Pancreas (tissue), 10 donors: ENCODE measurements at regions not wholly inside any gene's neighbourhood (a gene's known extent, or its start where the extent isn't known, plus 50 kb on each side); places are given as distances from the start of the nearest gene placed in this dataset.

ENCODE experiments used
- ATAC-seq, 4 donors: fragments of 200-7000 bp; cut with Tn5 transposase; one replicate each; pipeline versions ENCODE4 v1.8.0 to v1.9.1; 2020; ENCODE audit warnings: mild to moderate bottlenecking in 4 of 4, moderate library complexity in 4 of 4
- DNase-seq, 6 donors: peaks; one replicate each; pipeline ENCODE4 v3.0.0-alpha.2; 2020
- FAIRE-seq: peaks from 2 replicates; lab custom pipeline; 2012; peaks lifted over from hg19 to GRCh38; lab: Jason Lieb, UNC
- H3K27ac ChIP-seq, 4 donors: fragments of 200-600 bp; sonication (generic); 1 replicate in 3 of 4; 2 replicates in 1 of 4; pipeline versions ENCODE4 v1.5.0 to v1.8.0; 2020
- H3K27me3 ChIP-seq, 4 donors: fragments of 200-600 bp; one replicate each; pipeline ENCODE4 v1.8.0; 2021
- H3K36me3 ChIP-seq, 3 donors: fragments of 200-600 bp; sonication (generic) in 1 of 3; one replicate each; pipeline versions ENCODE4 v1.5.0 to v1.8.0; 2020 to 2021
- H3K4me1 ChIP-seq, 3 donors: fragments of 200-600 bp; one replicate each; pipeline ENCODE4 v1.8.0; 2021
- H3K4me3 ChIP-seq, 4 donors: fragments of 200-600 bp; sonication (generic) in 2 of 4; one replicate each; pipeline versions ENCODE4 v1.5.0 to v1.8.0; 2020 to 2021
- H3K9me3 ChIP-seq, 4 donors: fragments of 200-600 bp; one replicate each; pipeline ENCODE4 v1.8.0; 2021
- CTCF ChIP-seq, 4 donors: fragments of 200-600 bp; sonication (generic) in 3 of 4; IDR thresholded peaks; one replicate each; pipeline versions ENCODE4 v1.5.0 to v1.8.0; 2021; ENCODE audit warnings: antibody characterized with exemption in 4 of 4
- whole genome bisulfite sequencing, 2 donors: extraction: QIAGEN DNeasy Blood & Tissue Kit; methylation state at CpG; one replicate each; pipeline ENCODE4 v1.1.7; 2013; 5-methylcytosine and 5-hydroxymethylcytosine counted together
- intact Hi-C, 3 donors: fragments of 100-400 bp; cut with DNase I; formaldehyde crosslinking; loops; one replicate each; pipeline versions ENCODE4 v1.11.1 to v1.14.2; 2022
- donor health status: healthy with polysubstance abuse.
- donor health status: DM: no; HTN: no; CAD: no; lungs with moderate emphysema.
- donor health status: DM: no; HTN: no; CAD: no.
- donor health status: control.
- donor health status: control.
- donor health status: Bipolar disorder and iron deficiency.
- donor health status: DM: yes; HTN: yes; CAD: no.
- donor health status: DM: no; HTN: no; CAD: no.
- donor health status: DM: no; HTN: no; CAD: no.
- donor health status: DM: yes; HTN: yes; CAD: no.

DNA sequence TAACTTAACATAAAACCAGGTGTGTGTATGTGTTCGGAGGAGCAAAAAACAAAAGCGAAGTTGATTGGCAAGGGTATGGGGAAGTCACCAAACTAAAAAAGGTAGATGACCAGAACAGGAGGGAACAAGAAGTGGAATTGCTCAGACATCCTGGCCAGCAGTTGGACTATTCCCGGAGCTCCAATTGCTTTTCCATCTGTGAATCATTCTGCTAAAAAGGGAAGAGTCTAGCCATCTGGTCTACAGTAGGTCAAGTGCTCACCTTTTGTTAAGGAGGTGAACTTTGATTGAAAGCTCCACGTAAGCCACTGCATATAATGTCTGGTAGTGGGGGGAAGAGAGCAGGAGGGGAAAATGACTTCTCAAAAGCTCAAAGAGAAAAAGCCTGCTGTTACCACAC is 50.0 kb upstream of the BET1 start:
- WGBS, 2 donors: 64 to 66% methylated on average over 4 of the region's 4 CpGs

GRCh38 chr7:94055963-94056362 is 51.8 kb upstream of the BET1 start:
- Histone ChIP-seq H3K9me3 (no peaks in the 10 kb centered on the region), H3K27ac (no peak overlapping the region), H3K36me3 (no peaks in the 10 kb centered on the region), H3K4me1 (no peaks in the 10 kb centered on the region), H3K27me3 (peaks cover 0 to 4% (median 0%) of the 10 kb centered on the region in 4 donors), H3K4me3 (no peak overlapping the region)
- no peak for TF ChIP-seq CTCF (IDR thresholded peaks at IDR 0.05)
- DNase-seq (no peak), FAIRE-seq (no peak), ATAC-seq (no peak)
- intact Hi-C loops: no loop called here

More for the DNA sequence above, 50.0 kb upstream of the BET1 start:
- Histone ChIP-seq H3K4me1 (no peaks in the 10 kb centered on the region), H3K4me3 (no peak overlapping the region), H3K9me3 (no peaks in the 10 kb centered on the region), H3K36me3 (no peaks in the 10 kb centered on the region), H3K27me3 (peaks cover 0 to 4% (median 0%) of the 10 kb centered on the region in 4 donors), H3K27ac (no peak overlapping the region)
- DNase-seq (no peak), FAIRE-seq (no peak), ATAC-seq (no peak)
- no peak for TF ChIP-seq CTCF (IDR thresholded peaks at IDR 0.05)
- intact Hi-C loops: no loop called here

GRCh38 chr7:94056796-94057207 is 52.6 kb upstream of the BET1 start:
- Histone ChIP-seq H3K27ac (no peak overlapping the region), H3K4me3 (no peak overlapping the region), H3K4me1 (no peaks in the 10 kb centered on the region), H3K27me3 (peaks cover 0 to 4% (median 0%) of the 10 kb centered on the region in 4 donors), H3K9me3 (no peaks in the 10 kb centered on the region), H3K36me3 (no peaks in the 10 kb centered on the region)
- TF ChIP-seq CTCF (IDR thresholded peaks at IDR 0.05): no peak
- 43 to 49% methylated on average over 3 of the region's 3 CpGs for WGBS, 2 donors
- intact Hi-C loops: no loop called here
- ATAC-seq (no peak), FAIRE-seq (no peak), DNase-seq (no peak)

- intact Hi-C loops: no loop called here
- H3K27me3 ChIP-seq: peaks cover 0 to 4% (median 0%) of the 10 kb centered on the region in 4 donors
- H3K36me3 ChIP-seq: no peaks in the 10 kb centered on the region
- no peak for TF ChIP-seq CTCF (IDR thresholded peaks at IDR 0.05)
- FAIRE-seq (no peak), DNase-seq (no peak), ATAC-seq (no peak)
- no peak overlapping the region for H3K4me3 ChIP-seq
- H3K4me1 ChIP-seq: no peaks in the 10 kb centered on the region
- no peak overlapping the region for H3K27ac ChIP-seq
- no peaks in the 10 kb centered on the region for H3K9me3 ChIP-seq
- 77 to 84% methylated on average over 4 of the region's 4 CpGs for WGBS, 2 donors
Observed at GRCh38 chr7:94057955-94058354, 53.8 kb upstream of the BET1 start.

DNA sequence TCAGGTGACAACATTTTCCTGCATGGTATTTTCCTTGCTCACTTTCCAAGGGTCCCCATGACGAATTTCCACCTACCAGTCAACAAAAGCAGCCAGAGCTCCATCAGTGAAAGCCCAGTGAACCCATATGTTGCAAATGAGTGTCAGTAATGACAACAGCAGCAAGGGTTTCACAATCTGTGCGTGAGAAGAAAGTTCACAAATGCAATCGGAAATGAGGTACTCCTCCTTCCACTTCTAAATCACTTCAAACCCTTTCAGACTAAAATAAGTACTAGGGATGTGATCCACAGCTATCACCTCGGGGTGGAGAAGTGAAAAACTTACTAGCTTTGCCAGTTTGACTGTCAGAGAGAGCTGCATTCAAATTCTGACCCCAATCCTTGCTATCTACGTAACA is 55.6 kb upstream of the BET1 start:
- DNase-seq (no peak), FAIRE-seq (no peak), ATAC-seq (no peak)
- intact Hi-C loops: no loop called here
- Histone ChIP-seq H3K4me3 (no peak overlapping the region), H3K4me1 (no peaks in the 10 kb centered on the region), H3K9me3 (no peaks in the 10 kb centered on the region), H3K36me3 (no peaks in the 10 kb centered on the region), H3K27me3 (peaks cover 0 to 2% (median 0%) of the 10 kb centered on the region in 4 donors), H3K27ac (no peak overlapping the region)
- WGBS, 2 donors: 29 to 40% methylated on average over 5 of the region's 5 CpGs
- no peak for TF ChIP-seq CTCF (IDR thresholded peaks at IDR 0.05)
